HG03558 (cell line): ENCODE measurements at regions not wholly inside any gene's neighbourhood (a gene's known extent, or its start where the extent isn't known, plus 50 kb on each side); places are given as distances from the start of the nearest gene placed in this dataset.
"Not testable (repeated sequence)": the region's sequence is repeated elsewhere in the genome, so short reads cannot be mapped to it uniquely, and the experiment has no call there.

Experiments used
- ATAC-seq: cut with Tn5 transposase; IDR thresholded peaks from one replicate; pipeline ENCODE4 v1.9.1; 2021; ENCODE audit warnings: moderate number of reproducible peaks; ENCODE audit not compliant: unreplicated experiment; ENCODE audit errors: extremely low read depth

DNA sequence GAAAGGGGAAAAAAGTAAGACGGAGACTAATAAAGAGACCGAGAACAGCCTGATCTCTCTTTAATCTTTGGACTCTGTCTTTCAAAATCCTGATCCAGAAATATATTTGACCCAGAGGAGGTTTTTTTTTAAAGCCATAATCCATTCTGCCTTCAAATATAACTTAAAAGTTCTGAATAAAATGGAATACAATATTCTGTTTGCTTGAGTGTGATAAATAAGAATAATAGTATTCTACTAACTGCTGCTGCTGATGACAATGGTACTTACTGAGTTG is 1196.0 kb downstream of the GALC start:
- no peak for ATAC-seq

DNA sequence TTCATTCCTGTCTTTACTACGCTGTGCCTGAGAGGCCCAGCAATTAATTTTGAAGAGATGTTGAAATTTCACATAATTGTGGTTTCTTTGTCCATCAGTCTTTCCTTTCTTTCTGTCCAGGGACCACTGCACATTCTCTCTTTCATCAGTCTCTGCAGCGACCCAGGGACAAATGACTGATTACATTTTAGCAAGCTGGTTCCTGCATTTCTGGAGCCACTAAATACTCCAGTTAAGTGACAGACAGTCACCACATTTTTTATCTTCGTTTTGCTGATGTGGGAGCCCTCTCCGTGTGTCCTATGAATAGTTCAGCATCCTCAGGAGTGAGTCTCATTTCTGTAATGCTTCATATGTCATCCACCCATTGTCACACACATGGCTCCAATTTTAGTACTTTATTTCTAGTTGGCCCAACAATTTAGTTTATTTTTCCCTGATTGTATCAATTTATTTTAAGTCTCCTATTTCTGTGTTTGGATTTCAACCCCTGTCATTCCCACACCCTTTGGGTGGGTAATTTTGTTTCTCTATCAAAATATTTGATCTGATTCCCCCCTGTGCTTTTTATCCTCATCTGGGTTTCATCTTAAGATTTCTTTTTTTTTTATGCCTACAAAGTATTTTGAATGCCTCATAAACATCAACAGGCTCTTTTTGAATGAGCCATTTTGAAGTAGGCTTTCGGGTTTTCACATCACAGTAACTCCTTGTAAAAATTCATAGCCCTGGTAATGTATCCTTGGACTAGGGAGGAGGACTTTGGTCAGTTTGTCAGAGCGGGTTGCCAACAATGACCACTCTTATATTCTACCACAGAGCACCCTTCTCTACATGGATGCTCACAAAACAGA is 1196.5 kb downstream of the GALC start:
- no peak for ATAC-seq

DNA sequence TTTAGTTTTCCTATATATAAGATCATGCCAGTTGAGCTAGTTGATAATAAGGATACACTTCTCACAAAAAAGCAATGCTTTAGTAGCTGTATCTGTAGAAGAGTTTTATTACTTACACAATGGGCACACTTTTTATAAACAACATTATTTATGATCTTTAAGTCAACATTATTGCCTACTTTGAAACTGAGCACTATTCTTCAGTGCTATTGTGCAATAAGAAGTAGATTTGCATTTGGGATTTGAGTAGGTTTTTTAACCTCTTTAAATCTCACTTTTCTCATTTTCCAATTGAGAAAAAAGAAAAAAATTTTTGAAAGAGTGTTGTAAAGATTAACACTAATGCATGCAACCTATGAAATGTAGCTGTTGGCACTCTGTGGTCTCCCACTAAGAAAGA is 1198.3 kb downstream of the GALC start:
- no peak for ATAC-seq

DNA sequence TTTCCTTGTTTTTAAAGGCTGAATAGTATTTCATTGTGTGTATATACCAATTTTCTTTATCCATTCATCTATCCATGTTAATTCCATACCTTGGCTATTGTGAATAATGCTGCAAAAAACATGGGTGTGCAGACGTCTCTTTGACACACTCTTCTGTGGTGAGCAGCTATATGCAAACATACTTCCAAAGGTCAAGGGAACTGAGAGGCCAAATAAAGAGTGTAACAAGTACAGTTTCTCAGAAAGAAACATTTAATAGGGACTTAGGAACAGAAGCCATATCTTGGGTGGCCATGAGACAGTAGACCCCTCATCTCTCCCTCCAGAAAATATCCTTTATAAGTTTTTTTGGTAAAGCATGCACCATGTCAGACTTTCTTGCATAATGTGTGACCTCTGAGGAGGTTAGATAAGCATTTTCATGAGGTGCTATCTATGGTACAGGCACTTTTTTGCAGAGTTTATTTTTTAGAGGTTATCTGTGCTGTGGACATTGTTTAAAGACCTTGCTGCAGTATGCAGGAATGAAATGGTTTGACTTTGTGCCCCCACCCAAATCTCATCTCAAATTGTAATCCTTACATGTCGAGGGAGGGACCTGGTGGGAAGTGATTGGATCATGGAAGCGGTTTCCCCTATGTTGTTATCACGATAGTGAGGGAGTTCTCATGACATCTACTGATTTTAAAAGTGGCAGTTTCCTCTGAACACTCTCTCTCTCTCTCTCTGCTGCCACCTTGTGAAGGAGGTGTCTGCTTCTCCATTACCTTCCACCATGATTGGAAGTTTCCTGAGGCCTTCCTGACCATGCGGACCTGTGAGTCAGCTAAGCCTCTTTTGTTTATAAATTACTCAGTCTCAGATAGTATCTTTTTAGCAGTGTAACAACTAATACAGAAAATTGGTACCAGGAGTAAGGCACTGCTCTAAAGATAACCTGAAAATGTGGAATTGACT is 1202.3 kb downstream of the GALC start:
- no peak for ATAC-seq

DNA sequence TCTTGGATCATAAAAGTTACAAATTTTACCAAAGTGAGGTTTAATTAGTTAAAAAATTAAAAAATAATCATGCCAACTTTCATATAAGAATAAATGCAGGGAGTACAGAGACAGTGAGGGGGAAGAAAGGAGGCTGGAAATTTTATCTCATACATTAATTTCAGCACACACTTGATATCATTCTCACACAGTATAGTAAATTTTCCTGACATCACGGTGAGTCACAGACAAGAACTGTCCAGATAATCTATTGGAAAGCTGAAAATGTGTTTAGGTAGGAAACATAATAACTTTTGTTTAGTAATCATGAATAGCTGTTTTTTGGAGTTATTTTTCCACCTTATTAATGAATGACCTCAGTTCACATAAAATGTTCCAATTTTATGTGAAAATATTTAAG is 1204.8 kb downstream of the GALC start:
- ATAC-seq, result no peak

DNA sequence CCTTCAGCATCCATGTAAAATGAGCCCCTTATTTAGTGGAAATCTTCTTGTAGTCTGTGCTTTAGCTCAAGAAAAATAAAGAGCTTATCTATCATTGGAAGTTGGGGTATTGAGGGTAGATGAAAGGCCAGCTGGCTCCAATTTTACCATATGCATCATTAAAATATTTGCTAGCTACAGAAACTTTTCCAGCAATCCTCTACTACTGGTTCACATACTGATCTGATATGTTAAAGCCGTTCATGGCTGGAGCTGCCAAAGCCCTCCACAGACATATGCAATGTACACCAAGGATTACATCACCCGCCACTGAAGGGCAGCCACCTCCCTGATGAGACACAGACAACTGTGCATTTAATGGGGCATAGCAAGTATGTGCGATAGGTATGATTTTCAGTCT is 1205.3 kb downstream of the GALC start:
- ATAC-seq, result no peak

DNA sequence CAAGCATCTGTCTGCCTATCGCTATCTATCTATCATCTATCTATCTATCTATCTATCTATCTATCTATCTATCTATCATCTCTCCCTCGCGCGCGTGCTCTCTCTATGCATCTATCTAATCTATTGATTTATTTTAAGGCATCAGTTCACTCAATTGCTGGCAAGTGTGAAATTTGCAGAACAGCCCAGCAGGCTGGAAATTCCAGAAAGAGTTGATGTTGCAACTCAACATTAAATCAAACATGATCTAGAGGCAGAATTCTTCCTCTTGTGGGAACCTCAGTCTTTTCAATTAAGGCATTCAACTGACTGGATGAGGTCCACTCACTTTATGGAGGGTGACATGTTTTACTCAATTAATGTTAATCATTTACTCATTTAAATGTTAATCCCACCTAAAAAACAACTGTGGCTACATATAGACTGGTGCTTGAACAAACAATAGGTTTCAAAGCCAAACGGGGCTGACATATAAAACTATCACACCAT is 1210.8 kb downstream of the GALC start:
- no peak for ATAC-seq

DNA sequence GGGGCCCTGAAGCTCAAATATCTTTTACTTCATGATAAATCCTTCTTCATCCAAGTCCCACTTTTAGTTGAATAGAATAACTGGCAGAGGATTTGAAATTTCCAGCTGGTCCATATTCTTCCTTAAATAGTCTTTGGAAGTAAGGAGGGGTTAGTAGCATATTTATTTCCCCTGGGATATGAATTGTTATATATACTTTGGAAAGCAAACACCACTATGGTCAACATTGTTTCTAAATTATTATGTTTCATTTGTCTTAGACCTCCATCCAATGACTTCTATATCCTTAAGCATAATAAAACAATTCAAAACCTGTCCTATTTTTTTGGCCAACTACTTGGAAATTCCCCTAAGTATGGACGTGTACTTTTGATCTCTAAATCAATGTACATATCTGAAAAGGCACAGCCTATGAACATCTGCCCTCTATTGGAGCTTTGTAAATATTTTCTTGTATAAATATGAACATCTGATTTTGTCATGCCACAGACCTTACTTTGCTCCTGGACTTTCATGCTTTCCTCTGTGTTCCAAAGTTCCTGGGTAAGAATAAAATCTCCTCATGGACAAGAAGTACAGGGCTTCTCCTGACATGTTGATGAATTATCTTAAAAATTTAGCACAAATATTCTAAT is 1212.0 kb downstream of the GALC start:
- no peak for ATAC-seq

DNA sequence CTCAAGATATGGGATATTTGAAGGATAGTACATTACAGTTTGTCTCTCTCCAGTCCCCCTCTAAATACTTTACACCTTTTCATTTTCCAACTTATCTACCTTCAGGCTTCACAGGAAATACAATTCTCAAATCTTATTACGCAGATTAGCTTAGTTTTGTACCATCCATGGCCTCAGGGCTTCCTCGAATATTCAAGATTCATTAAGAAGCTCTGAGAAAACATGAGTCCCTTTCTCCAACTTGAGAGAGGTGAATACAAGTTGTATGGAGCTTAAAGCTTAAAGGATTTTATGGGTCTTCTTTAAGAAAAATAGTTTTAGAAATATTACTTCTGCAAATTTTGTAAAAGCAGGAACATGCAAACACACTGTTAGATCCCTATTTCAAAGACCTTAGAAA is 1212.5 kb downstream of the GALC start:
- ATAC-seq, result no peak

DNA sequence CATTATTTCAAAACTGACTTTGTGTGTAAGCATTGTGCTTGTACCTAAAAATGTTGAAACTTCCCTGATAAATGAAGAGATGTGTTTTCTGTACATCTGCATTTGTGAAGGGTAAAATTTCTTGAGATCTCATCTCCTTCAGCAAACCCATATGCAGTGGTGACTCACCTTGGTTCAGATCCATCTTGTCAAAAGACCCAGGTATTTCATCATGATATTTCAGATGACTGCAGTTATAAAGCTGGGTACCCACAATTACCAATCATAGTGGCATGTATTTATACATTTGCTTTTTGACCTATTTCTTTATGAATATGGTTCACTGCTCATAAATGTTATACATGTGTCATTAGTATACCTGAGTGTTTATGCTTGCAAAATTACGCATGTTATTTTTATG is 1213.6 kb downstream of the GALC start:
- no peak for ATAC-seq

DNA sequence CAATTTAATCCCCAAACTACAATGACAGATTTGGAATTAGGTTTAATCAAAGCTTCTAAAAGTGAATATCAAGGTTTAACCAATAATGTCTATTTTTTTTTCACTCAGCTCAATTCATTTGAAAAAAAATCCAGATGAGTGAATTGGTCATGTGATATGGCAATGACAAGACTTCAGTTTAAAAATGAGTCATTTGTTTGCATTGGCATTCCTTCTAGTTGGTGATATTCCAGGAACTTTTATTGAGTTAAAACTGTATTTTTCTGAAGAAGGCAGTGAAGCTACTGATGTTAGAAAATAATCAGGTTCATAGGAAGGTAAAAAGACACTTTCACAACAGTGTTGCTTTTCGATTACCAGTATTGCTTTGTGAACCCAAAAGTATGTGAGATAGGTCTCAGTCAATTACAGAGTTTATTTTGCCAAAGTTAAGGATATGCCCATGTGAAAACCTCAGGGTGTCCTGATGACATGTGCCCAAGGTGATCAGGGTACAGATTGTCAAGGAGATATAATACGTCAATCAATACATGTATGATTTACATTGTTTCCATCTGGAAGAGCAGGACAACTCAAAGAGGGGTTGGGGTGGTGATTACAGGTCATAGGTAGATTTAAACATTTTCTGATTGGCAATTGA is 1214.9 kb downstream of the GALC start:
- ATAC-seq, result no peak

DNA sequence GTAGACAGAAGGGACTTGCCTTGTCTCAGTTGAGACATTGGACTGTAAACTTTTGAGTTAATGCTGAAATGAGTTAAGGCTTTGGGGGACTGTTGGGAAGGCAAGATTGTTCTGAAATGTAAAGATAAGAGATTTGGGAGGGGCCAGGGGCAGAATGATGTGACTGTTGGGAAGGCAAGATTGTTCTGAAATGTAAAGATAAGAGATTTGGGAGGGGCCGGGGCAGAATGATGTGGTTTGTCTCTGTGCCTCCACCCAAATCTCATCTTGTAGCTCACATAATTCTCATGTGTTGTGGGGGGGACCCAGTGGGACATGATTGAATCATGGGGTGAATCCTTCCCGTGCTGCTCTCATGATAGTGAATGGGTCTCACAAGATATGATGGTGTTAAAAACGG is 1217.1 kb downstream of the GALC start:
- ATAC-seq, result not testable (repeated sequence)

DNA sequence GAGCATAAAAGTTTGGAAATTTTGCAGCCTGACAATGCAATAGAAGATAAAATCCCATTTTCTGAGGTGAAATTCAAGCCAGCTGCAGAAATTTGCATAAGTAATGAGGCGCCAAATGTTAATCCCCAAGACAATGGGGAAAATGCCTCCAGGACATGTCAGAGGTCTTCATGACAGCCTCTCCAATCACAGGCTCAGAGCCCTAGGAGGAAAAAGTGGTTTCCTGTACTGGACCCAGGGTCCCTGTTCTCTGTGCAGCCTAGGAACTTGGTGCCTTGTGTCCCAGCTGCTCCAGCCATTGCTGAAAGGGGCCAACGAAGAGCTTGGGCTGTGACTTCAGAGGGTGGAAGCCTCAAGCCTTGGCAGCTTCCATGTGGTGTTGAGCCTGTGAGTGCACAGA is 1218.1 kb downstream of the GALC start:
- ATAC-seq, result no peak

DNA sequence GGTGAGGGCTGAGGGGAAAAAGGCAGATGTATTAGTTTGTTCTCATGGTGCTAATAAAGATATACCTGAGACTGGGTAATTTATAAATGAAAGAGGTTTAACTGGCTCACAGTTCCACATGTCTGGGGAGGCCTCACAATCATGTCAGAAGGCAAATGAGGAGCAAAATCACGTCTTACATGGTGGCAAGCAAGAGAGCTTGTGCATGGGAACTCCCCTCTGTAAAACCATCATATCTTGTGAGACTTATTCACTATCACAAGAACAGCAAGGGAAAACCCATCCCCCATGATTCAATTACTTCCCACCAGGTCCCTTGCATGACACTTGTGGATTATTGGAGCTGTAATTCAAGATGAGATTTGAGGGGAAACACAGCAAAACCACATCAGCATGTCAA is 1220.9 kb downstream of the GALC start:
- no peak for ATAC-seq

DNA sequence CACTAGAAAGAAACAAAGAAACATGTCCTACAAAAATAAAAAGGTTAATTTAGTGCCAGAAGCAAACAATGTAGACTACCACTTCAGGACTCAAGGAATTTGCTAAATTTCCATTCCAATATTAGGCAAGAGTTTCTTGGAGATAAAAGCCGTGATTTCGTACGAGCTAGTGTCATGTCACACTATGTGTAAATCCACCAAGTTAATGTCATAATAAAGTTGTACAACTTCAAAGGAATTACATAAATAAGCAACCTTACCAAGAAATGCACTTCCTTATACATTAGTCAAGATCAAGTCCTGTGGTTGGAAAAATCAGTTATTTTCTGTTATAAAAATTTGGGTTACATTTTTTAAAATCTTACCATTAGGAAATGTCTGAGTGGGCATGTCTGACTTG is 1222.8 kb downstream of the GALC start:
- ATAC-seq, result no peak

DNA sequence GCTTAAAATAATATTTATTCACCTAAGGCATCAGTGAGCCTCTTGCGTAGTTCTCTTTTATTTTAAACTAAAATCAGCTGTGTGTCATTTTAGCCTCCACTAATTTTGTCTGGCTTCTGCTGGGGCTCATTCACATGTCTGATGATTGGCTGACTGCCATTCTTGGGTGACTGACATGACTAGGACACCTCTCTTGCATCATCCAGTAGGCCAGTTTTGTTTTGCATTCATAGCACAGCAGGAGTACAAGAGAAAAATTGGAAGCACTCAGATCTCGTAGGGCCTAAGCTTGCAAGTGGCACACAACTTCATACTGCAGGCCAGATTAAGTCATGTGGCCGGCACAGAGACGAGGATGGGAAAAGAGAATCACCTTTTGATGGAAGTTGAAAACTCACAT is 1226.5 kb downstream of the GALC start:
- ATAC-seq, result no peak

DNA sequence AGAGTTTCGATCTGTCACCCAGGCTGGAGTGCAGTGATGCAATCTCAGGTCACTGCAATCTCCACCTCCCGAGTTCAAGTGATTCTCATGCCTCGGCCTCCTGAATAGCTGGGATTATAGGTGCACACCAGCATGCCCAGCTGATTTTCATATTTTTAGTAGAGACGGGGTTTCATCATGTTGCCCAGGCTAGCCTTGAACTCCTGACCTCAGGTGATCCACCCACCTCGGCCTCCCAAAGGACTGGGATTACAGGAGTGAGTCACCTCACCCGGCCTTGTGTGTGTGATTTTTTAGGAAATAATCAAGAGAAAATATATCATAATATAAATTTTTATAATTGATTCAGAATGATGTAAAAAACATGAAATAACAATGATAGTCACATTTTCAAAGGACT is 1231.4 kb downstream of the GALC start:
- ATAC-seq, result no peak

DNA sequence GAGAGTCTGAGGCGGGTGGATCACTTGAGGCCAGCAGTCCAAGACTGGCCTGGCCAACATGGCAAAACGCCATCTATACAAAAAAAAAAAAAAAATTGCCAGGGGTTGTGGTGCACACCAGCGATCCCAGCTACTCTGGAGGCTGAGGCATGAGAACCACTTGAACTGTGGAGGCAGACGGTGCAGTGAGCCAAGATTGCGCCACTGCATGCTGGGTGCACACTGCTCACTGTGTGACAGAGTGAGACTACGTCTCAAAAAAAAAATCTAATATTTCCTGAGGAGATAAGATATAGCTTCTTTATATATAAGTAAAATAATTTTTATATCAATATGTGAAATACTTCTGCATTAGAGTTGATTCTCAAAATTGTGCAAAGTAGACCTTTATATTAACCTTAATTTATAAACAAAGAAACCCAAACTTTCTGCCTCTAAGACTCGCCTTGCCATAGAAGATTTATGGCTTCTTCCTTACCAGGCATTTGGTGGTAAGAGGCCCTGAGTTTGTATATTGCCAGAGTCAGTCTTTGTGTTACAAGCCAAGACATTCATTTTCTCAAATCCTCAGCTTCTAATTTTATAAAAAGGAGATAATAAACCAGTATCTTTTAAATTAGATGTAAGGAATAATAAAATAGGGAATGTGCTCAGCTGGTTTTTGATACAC is 1226.7 kb downstream of the FLRT2 start:
- no peak for ATAC-seq

DNA sequence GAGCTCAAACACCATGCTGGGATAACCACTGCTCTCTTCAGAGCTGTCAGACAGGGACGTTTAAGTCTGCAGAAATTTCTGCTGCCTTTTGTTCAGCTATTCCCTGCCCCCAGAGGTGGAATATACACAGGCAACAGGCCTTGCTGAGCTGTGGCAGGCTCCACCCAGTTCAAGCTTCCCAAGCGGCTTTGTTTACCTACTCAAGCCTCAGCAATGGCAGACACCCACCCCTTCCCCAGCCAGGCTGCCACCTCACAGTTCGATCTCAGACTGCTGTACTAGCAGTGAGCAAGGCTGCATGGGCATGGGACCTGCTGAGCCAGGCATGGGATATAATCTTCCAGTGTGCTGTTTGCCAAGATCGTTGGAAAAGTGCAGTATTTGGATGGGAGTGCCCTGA is 1220.5 kb downstream of the FLRT2 start:
- ATAC-seq, result not testable (repeated sequence)

DNA sequence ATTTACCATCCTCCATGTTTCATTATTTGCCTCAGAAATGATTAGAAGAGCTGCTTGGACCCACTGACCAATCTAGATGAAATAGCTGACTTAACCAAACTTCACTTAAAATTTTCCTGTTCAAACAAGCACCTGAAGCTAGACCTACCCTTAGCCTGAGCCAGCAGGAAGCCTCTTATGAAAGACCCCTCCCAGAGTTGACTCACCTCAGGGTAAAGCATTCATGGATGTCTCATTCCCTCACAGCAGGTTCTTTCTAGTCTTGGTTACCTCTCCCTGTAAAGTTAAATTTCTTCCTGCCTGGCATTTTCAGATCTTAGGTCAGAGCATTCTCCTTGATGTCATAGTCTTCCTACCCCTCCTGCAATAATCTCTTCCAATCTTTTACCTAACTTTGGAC is 1209.8 kb downstream of the FLRT2 start:
- ATAC-seq, result no peak
